Caco-2 (cell line): ENCODE measurements at regions not wholly inside any gene's neighbourhood (a gene's known extent, or its start where the extent isn't known, plus 50 kb on each side); places are given as distances from the start of the nearest gene placed in this dataset.
"Not testable (repeated sequence)": the region's sequence is repeated elsewhere in the genome, so short reads cannot be mapped to it uniquely, and the experiment has no call there.

ENCODE experiments used
- BruUV-seq: library from RNA; stranded (reverse); fragments of 400-500 nt; replicated peaks from 2 replicates; lab custom pipeline; 2021; lab: Mats Ljungman, UMichigan
- CTCF ChIA-PET: fragments of 300-600 bp; sonication (Branson Sonifier 250); formaldehyde crosslinking; loops from one replicate; lab custom pipeline; 2022; ENCODE audit warnings: antibody characterized with exemption; lab: Charles Lee
- POLR2A ChIA-PET: fragments of 300-600 bp; sonication (Branson Sonifier 250); formaldehyde crosslinking; loops from one replicate; lab custom pipeline; 2022; ENCODE audit warnings: antibody characterized with exemption; lab: Charles Lee
- DNase-seq, 2 experiments: peaks; one replicate each; pipeline versions ENCODE4 v3.0.0 to v3.0.0-alpha.2; 2020 to 2022
- H3K27me3 ChIP-seq: replicated peaks from 2 replicates; pipeline ENCODE4 v1.6.0; 2011; ENCODE audit warnings: low read length; ENCODE audit not compliant: control insufficient read depth, insufficient read depth
- H3K36me3 ChIP-seq: 2 replicates; pipeline ENCODE4 v1.5.1; 2011; ENCODE audit warnings: low read length; ENCODE audit not compliant: control insufficient read depth, insufficient read depth
- H3K4me1 ChIP-seq: fragments of 250-450 bp; sonication (Bioruptor Pico); 2 replicates; pipeline ENCODE4 v1.5.1; 2020; ENCODE audit warnings: mild to moderate bottlenecking
- H3K4me3 ChIP-seq: 2 replicates; pipeline ENCODE4 v1.5.1; 2011; ENCODE audit warnings: low read depth, mild to moderate bottlenecking, control low read depth, low read length
- H3K9me3 ChIP-seq: fragments of 250-450 bp; sonication (Bioruptor Pico); 2 replicates; pipeline ENCODE4 v1.5.1; 2020; ENCODE audit warnings: mild to moderate bottlenecking, moderate library complexity
- H3K27ac Mint-ChIP-seq: one replicate; pipeline ENCODE4 v1.8.0; 2022; ENCODE audit warnings: mixed read lengths; ENCODE audit not compliant: unreplicated experiment
- H3K27me3 Mint-ChIP-seq: one replicate; pipeline ENCODE4 v1.8.0; 2022; ENCODE audit warnings: mixed read lengths; ENCODE audit not compliant: insufficient read depth, unreplicated experiment
- H3K36me3 Mint-ChIP-seq: one replicate; pipeline ENCODE4 v1.8.0; 2022; ENCODE audit warnings: mild to moderate bottlenecking, mixed read lengths; ENCODE audit not compliant: insufficient read depth, unreplicated experiment
- H3K4me1 Mint-ChIP-seq: one replicate; pipeline ENCODE4 v1.8.0; 2022; ENCODE audit warnings: low read depth, mixed read lengths; ENCODE audit not compliant: unreplicated experiment
- H3K4me3 Mint-ChIP-seq: one replicate; pipeline ENCODE4 v1.8.0; 2022; ENCODE audit warnings: mild to moderate bottlenecking, moderate library complexity, mixed read lengths; ENCODE audit not compliant: unreplicated experiment
- H3K9me3 Mint-ChIP-seq: one replicate; pipeline ENCODE4 v1.8.0; 2022; ENCODE audit warnings: mixed read lengths; ENCODE audit not compliant: unreplicated experiment
- CTCF ChIP-seq, 2 experiments: fragments of 200-600 bp in 1 of 2; IDR thresholded peaks; 1 replicate in 1 of 2; 2 replicates in 1 of 2; pipeline versions ENCODE4 v1.5.1 to v1.8.0; 2011 to 2022; ENCODE audit warnings: antibody characterized with exemption in 1 of 2, control low read depth in 1 of 2, inconsistent platforms in 1 of 2, low read depth in 1 of 2, low read length in 1 of 2, mild to moderate bottlenecking in 1 of 2, moderate library complexity in 1 of 2; ENCODE audit not compliant: insufficient read depth in 1 of 2, severe bottlenecking in 1 of 2, unreplicated experiment in 1 of 2
- intact Hi-C: fragments of 100-400 bp; cut with micrococcal nuclease; formaldehyde crosslinking; loops from one replicate; pipeline ENCODE4 v1.10.0; 2022; ENCODE audit not compliant: unreplicated experiment

GRCh38 chr12:14219156-14219555, 146.3 kb upstream of the ATF7IP start:
- Mint-ChIP-seq H3K4me1 (peaks cover 13% of the 10 kb centered on the region), H3K4me3 (no peak overlapping the region), H3K9me3 (peaks cover 44% of the 10 kb centered on the region), H3K36me3 (peaks cover 6% of the 10 kb centered on the region), H3K27me3 (no peaks in the 10 kb centered on the region), H3K27ac (no peak overlapping the region)
- no peak for TF ChIP-seq CTCF (IDR thresholded peaks at IDR 0.05; ENCODE audit: insufficient read depth in 1 of 2, low read depth in 1 of 2, low read length in 1 of 2, severe bottlenecking in 1 of 2, unreplicated experiment in 1 of 2)
- no TSS peak for BruUV-seq
- DNase-seq: no peak
- ChIA-PET POLR2A (no interaction called here), CTCF (no interaction called here)
- Histone ChIP-seq H3K4me3 (no peak overlapping the region), H3K36me3 (no peaks in the 10 kb centered on the region; the same call in 1 of the 2 replicates), H3K4me1 (peaks cover 10% of the 10 kb centered on the region), H3K27me3 (no peaks in the 10 kb centered on the region), H3K9me3 (peaks cover 27% of the 10 kb centered on the region)
- intact Hi-C loops: no loop called here

- H3K27me3 Mint-ChIP-seq, H3K27ac Mint-ChIP-seq, H3K36me3 ChIP-seq, CTCF ChIA-PET, BruUV-seq, POLR2A ChIA-PET, intact Hi-C loops, H3K4me1 ChIP-seq, H3K36me3 Mint-ChIP-seq, H3K27me3 ChIP-seq, H3K4me3 ChIP-seq, H3K4me3 Mint-ChIP-seq, DNase-seq: not testable (repeated sequence)
- H3K9me3 Mint-ChIP-seq: peaks cover 40% of the 10 kb centered on the region
- H3K9me3 ChIP-seq: peaks cover 22% of the 10 kb centered on the region
- peaks cover 13% of the 10 kb centered on the region for H3K4me1 Mint-ChIP-seq
These were observed 145.8 kb upstream of the ATF7IP start for GRCh38 chr12:14219670-14220069.

- peaks cover 34% of the 10 kb centered on the region for H3K9me3 Mint-ChIP-seq
- peaks cover 21% of the 10 kb centered on the region for H3K9me3 ChIP-seq
- no peak overlapping the region for H3K4me3 ChIP-seq
- H3K36me3 ChIP-seq: no peaks in the 10 kb centered on the region
- ChIA-PET CTCF (no interaction called here), POLR2A (no interaction called here)
- no peaks in the 10 kb centered on the region for H3K4me1 ChIP-seq
- no peaks in the 10 kb centered on the region for H3K4me1 Mint-ChIP-seq
- no peak for DNase-seq
- H3K4me3 Mint-ChIP-seq: no peak overlapping the region
- H3K36me3 Mint-ChIP-seq: peaks cover 6% of the 10 kb centered on the region
- BruUV-seq: no TSS peak
- intact Hi-C loops: no loop called here
- no peaks in the 10 kb centered on the region for H3K27me3 Mint-ChIP-seq
- H3K27me3 ChIP-seq: no peaks in the 10 kb centered on the region
- no peak for TF ChIP-seq CTCF (IDR thresholded peaks at IDR 0.05; ENCODE audit: insufficient read depth in 1 of 2, low read depth in 1 of 2, low read length in 1 of 2, severe bottlenecking in 1 of 2, unreplicated experiment in 1 of 2)
- H3K27ac Mint-ChIP-seq: no peak overlapping the region
These were observed 140.4 kb upstream of the ATF7IP start for GRCh38 chr12:14225064-14225463.

- H3K4me3 Mint-ChIP-seq, H3K27ac Mint-ChIP-seq, H3K4me3 ChIP-seq, POLR2A ChIA-PET, H3K27me3 Mint-ChIP-seq, CTCF ChIA-PET, H3K4me1 ChIP-seq, DNase-seq, BruUV-seq, H3K4me1 Mint-ChIP-seq, H3K36me3 ChIP-seq, H3K27me3 ChIP-seq, H3K36me3 Mint-ChIP-seq: not testable (repeated sequence)
- H3K9me3 Mint-ChIP-seq: peaks cover 33% of the 10 kb centered on the region
- H3K9me3 ChIP-seq: peaks cover 34% of the 10 kb centered on the region
- intact Hi-C loops: loop anchor here (5.0 kb wide), 2 partner anchors 132 to 277 kb away; partner anchors contain the start of gene ATF7IP
These were observed 130.3 kb upstream of the ATF7IP start for GRCh38 chr12:14235176-14235575.

GRCh38 chr12:14236641-14237040, 128.8 kb upstream of the ATF7IP start:
- H3K4me3 ChIP-seq, H3K27me3 ChIP-seq, H3K4me3 Mint-ChIP-seq, DNase-seq, H3K4me1 Mint-ChIP-seq, H3K27ac Mint-ChIP-seq, CTCF ChIA-PET, H3K36me3 Mint-ChIP-seq, H3K27me3 Mint-ChIP-seq, POLR2A ChIA-PET, BruUV-seq, H3K36me3 ChIP-seq: not testable (repeated sequence)
- Histone ChIP-seq H3K4me1 (peaks cover 18% of the 10 kb centered on the region), H3K9me3 (peaks cover 35% of the 10 kb centered on the region)
- intact Hi-C loops: loop anchor here (5.0 kb wide), 2 partner anchors 131 to 276 kb away; partner anchors contain the start of gene ATF7IP
- H3K9me3 Mint-ChIP-seq: peaks cover 28% of the 10 kb centered on the region
